Left cardiac atrium (tissue), 4 donors: ENCODE measurements at regions not wholly inside any gene's neighbourhood (a gene's known extent, or its start where the extent isn't known, plus 50 kb on each side); places are given as distances from the start of the nearest gene placed in this dataset.

Experiments used
- ATAC-seq, 2 donors: fragments of 200-7000 bp; cut with Tn5 transposase; one replicate each; pipeline ENCODE4 v1.9.1; 2020; ENCODE audit warnings: mild to moderate bottlenecking in 2 of 2, moderate library complexity in 2 of 2
- DNase-seq: peaks from one replicate; pipeline ENCODE4 v3.0.0-alpha.2; 2020
- intact Hi-C, 2 donors: fragments of 100-400 bp; cut with DNase I; formaldehyde crosslinking; loops; one replicate each; pipeline versions ENCODE4 v1.14.1 to v1.15.1; 2022 to 2023
- donor health status: DM: no; HTN: yes; CAD: no.
- donor health status: DM: no; HTN: yes; CAD: no; lungs with severe emphysema.
- donor health status: DM: yes; HTN: yes; CAD: no.
- donor health status: Dilated cardiomyopathy.

DNA sequence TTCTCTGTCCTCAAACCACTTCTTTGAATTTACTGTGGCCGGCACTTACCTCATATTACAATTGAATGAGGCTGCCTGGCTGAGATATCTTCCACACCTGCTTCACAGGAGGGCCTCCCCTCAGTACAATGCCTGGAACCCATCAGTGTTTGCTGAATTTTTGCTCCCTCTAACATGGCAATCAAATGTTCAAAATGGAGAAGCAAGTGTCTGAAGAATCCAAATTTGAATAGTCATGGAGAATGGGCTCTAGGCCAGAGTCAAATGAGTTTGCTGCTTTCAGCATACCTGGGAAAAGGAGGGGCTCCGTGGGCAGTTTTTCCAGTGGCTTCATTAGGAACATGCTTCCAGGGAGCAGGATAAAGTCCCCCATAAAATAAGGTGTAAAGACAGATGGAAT, 564.8 kb downstream of the UTRN start:
- DNase-seq (no peak), ATAC-seq (no peak)
- intact Hi-C loops: no loop called here

- intact Hi-C loops: no loop called here
- DNase-seq (no peak), ATAC-seq (no peak)
Measured at GRCh38 chr6:144853603-144854002, 568.5 kb downstream of the UTRN start.

- DNase-seq: no peak
- no peak for ATAC-seq
- intact Hi-C loops: no loop called here
Measured at GRCh38 chr6:144854654-144855053, 569.5 kb downstream of the UTRN start.

- DNase-seq: no peak
- intact Hi-C loops: no loop called here
- no peak for ATAC-seq
Measured at GRCh38 chr6:144855375-144855774, 570.2 kb downstream of the UTRN start.

DNA sequence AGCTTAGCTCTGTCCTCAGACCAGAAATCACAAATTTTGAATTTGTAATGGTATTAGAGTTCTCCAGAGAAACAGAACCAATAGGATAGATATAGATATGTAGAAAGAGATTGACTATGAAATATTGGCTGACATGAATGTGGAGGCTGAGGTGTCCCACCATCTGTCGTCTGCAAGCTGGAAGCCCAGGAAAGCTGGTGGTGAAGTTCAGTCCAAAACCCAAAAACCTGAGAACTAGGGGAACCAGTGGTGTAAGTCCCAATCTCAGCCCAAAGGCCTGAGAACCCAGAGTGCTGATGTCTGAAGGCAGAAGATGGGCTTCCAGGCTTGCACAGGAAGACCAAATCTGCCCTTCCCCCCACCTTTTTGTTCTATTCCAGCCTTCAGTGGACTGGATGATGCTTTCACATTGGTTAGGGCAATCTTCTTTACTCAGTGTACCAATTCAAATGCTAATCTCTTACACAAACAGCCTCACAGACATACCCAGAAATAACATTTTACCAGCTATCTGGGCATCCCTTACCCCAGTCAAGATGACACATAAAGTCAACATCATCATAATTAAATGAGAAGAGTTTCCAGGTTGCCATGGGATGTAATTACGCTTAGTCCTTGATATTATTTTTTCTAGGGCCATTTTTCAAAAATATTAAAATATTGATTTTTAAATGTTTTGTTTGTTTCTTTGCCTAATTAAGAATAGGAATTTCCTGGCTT, 570.8 kb downstream of the UTRN start:
- intact Hi-C loops: no loop called here
- DNase-seq: no peak
- ATAC-seq: no peak

DNA sequence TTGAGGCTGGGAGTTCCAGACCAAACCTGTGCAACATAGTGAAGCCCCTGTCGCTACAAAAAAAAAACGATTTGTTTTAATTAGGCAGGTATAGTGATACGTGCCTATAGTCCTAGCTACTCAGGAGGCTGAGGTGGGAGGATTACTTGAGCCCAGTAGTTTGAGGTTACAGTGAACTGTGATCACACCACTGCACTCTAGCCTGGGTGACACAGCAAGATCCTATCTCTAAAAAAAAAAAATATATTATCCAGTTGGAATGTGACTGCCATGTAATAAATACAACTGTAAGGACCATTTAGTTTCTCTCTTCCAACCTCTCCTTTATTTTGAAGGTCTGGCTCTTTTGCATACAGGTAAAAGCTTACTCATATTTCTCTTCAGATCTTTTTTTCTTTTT, 571.5 kb downstream of the UTRN start:
- no peak for DNase-seq
- no peak for ATAC-seq
- intact Hi-C loops: no loop called here

GRCh38 chr6:144857086-144857485, 572.0 kb downstream of the UTRN start:
- ATAC-seq (no peak), DNase-seq (no peak)
- intact Hi-C loops: no loop called here

DNA sequence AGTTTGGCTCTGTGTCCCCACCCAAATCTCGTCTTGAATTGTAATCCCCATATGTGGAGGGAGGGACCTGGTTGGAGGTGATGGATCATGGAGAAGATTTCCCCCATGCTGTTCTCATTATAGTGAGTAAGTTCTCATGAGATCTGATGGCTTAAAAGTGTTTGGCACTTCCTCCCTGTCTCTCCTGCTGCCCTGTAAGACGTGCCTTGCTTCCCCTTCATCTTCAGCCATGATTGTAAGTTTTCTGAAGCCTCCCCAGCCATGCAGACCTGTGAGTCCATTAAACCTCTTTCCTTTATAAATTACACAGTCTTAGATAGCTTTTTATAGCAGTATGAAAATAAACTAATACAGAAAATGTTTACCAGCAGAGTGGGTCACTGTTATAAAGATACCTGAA, 577.6 kb downstream of the UTRN start:
- no peak for ATAC-seq
- intact Hi-C loops: no loop called here
- DNase-seq: no peak

GRCh38 chr6:144867761-144868160, 582.6 kb downstream of the UTRN start:
- intact Hi-C loops: no loop called here
- no peak for DNase-seq
- no peak for ATAC-seq

- intact Hi-C loops: no loop called here
Measured at GRCh38 chr6:144870782-144871181, 585.6 kb downstream of the UTRN start.

DNA sequence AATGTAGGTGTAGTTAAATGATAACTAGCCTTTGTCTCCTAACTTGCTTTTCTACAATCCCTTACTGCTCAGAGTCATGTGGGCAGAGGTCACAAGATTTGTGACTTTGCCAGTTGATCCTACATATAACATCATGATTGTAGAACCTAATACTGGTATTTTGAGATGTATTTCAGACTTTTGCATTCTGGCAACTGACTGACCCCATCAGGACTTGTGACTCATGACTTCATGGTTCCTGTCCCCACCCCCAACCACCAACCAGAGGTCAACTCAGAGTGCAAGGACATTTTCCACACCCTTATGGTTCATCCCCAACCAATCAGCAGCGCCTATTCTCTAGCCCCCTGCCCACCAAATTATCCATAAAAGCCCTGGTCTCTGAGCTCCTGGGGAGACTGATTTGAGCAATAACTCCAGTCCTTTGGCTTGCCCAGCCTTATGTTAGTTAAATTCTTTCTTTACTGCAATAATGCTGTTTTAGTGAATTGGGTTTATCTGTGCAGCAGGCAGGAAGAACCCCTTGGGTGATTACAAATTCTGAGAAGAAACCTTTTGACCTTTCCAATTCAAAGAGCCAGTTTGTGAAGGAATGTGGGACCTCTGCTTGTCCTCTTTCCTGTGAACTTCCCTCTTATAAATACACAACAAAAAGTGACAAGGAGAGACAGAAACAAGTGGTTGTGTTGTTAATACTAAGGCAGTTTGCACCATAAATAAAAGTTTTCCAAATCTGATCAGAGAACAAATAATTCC, 588.7 kb downstream of the UTRN start:
- DNase-seq (no peak), ATAC-seq (no peak)
- intact Hi-C loops: no loop called here

More at GRCh38 chr6:144870782-144871181, 585.6 kb downstream of the UTRN start:
- no peak for ATAC-seq
- no peak for DNase-seq

DNA sequence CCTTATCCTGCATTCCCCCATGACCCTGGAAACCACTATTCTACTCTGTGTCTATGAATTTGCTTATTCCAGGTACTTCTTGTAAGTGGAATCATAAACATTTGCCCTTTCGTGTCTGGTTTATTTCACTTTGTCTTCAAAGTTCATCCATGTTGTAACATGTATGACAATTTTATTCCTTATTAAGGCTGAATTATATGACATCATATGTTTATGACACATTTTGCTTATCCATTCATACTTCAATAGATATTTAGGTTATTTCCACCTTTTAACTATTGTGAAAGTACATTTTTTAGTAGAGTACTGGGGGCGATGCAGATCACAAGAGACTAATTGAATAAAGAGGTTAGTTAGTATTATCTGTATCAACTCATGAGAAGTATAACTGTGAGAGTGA, 591.6 kb downstream of the UTRN start:
- ATAC-seq (no peak), DNase-seq (no peak)
- intact Hi-C loops: no loop called here

GRCh38 chr6:144877118-144877517, 592.0 kb downstream of the UTRN start:
- ATAC-seq: no peak
- intact Hi-C loops: no loop called here

DNA sequence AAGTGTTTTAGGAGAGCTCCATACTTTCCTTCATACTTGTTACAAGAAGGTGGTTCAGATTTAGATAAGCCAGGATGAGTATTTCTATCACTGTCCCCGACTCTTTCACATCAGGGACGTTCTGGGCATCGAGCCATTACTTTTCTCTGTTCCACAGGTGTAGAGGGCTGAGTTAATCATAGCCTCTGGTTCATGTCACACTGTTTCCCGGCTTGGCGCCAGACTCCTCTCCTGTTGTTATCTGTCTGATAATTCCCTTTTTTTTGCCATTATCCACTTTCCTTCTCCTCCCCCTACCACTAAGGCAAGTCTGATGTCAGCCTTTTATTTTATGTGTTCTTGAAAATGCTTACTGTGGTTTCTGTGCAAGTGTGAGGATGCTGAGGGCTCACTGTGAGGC, 593.4 kb downstream of the UTRN start:
- no peak for ATAC-seq
- no peak for DNase-seq
- intact Hi-C loops: no loop called here

More at GRCh38 chr6:144877118-144877517, 592.0 kb downstream of the UTRN start:
- DNase-seq: no peak

DNA sequence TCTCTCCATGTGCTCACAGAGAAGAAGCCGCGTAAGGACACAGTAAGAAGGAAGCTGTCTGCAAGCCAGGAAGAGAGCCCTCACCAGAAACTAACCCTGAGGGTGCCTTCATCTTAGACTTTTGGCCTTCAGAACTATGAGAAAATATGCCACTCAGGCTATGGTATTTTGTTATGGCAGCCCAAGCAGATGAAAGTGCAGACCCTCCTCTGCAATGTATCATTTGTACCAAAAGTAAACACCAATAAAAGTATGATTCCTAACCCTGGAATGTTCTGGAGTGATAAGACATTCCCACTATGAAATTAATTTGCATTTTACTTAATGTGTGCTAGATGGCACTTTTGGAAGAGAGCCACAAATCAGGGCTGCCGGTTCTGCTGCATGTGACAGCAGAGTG, 594.3 kb downstream of the UTRN start:
- DNase-seq (no peak), ATAC-seq (no peak)
- intact Hi-C loops: no loop called here

DNA sequence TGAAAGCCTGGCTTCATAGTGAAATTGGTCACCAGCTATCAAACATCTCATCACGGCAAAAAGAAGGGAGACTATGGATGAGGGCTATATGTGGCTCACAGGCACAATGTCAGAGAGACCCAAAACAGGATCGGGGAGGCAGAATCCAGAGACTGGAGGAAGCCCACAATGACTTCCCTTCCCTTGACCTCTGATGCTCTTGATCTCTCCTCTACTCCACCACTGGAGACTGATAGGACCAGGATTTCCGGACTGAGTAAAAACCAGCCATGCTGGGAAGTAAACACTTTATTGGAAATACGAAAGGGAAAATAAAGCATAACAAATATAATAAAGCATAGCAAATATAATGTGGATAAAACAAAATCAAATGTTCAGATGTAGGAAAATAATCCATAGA, 597.3 kb downstream of the UTRN start:
- ATAC-seq: no peak
- intact Hi-C loops: no loop called here

DNA sequence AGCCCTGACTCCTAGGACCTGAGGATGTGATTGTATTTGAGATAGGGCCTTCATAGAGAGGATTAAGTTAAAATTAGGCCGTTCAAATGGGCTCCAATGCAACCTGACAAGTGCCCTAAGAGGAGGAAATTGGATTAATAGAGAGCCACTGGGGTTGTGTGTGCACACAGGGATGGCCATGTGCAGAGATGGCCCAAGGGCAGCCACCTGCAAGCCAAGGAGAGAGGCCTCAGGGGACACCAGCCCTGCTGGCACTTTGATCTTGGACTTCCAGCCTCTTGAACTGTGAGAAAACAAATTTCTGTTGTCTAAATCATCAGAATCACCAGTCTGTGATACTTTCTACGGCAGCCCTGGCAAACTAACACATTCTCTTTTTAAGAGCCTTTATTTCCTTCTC, 598.8 kb downstream of the UTRN start:
- no peak for DNase-seq
- intact Hi-C loops: no loop called here
- ATAC-seq: no peak

More for the DNA sequence above, 597.3 kb downstream of the UTRN start:
- no peak for DNase-seq

DNA sequence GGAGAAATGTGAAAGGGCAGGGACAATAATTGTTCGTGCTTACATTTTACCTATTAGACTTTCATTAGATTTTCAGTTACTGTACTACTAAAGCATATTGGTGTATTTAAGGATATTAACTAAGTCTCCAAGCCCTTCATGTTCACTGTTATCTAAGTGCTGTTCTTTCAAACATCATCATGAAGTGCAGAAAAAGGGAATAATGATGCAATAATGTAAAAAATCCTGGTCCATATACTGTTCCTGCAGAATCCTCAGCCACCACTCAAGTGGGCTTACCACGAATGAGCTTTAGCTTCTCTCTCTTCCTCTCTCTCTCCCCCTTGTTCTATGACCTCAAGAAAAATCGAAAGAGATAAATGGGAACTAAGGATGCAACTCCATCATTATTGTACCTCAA, 600.7 kb downstream of the UTRN start:
- no peak for DNase-seq
- ATAC-seq: no peak
- intact Hi-C loops: no loop called here

- ATAC-seq: no peak
- intact Hi-C loops: no loop called here
- DNase-seq: no peak
Measured at GRCh38 chr6:144886682-144887081, 601.5 kb downstream of the UTRN start.

DNA sequence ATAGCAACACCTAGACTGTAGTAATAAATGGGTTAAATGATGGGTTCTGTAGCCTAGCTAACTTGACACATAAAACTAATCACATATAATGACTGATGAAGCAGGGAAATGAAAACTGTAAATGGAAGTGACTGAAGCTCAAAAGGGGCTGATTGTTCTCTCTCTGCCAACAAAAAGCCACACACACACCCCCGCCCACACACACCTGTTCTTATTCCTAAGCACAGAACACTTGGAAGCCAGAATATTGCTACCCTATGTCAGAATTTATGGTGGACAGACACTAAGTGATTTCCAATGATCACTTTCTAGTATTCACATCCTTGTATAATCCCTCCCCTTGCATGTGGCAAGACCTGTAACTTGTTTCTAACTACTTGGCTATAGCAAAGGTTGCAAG, 603.5 kb downstream of the UTRN start:
- intact Hi-C loops: no loop called here
- no peak for DNase-seq
- no peak for ATAC-seq

- ATAC-seq: no peak
- DNase-seq: no peak
- intact Hi-C loops: no loop called here
Measured at GRCh38 chr6:144893680-144894151, 608.6 kb downstream of the UTRN start.
